Islet of Langerhans (tissue), 1 donor: ENCODE measurements at regions not wholly inside any gene's neighbourhood (a gene's known extent, or its start where the extent isn't known, plus 50 kb on each side); places are given as distances from the start of the nearest gene placed in this dataset.
"Not testable (repeated sequence)": the region's sequence is repeated elsewhere in the genome, so short reads cannot be mapped to it uniquely, and the experiment has no call there.

ENCODE experiments used
- FAIRE-seq: peaks from one replicate; lab custom pipeline; 2011; peaks lifted over from hg19 to GRCh38; lab: Jason Lieb, UNC

- no peak for FAIRE-seq
These were observed 232.4 kb upstream of the HNRNPA3 start for GRCh38 chr2:176979981-176980710.

- no peak for FAIRE-seq
These were observed 227.6 kb upstream of the HNRNPA3 start for GRCh38 chr2:176984987-176985386.

- no peak for FAIRE-seq
These were observed 226.7 kb upstream of the HNRNPA3 start for GRCh38 chr2:176985871-176986270.

- FAIRE-seq: no peak
These were observed 226.1 kb upstream of the HNRNPA3 start for GRCh38 chr2:176986487-176986886.

- no peak for FAIRE-seq
These were observed 221.2 kb upstream of the HNRNPA3 start for GRCh38 chr2:176991411-176991810.

- no peak for FAIRE-seq
These were observed 215.4 kb upstream of the HNRNPA3 start for GRCh38 chr2:176997074-176997791.

- FAIRE-seq: no peak
These were observed 214.8 kb upstream of the HNRNPA3 start for GRCh38 chr2:176997792-176998169.

GRCh38 chr2:176999301-176999700, 213.3 kb upstream of the HNRNPA3 start:
- FAIRE-seq: no peak

- no peak for FAIRE-seq
These were observed 212.4 kb upstream of the HNRNPA3 start for GRCh38 chr2:177000061-177000714.

GRCh38 chr2:177000715-177001072, 211.9 kb upstream of the HNRNPA3 start:
- no peak for FAIRE-seq

GRCh38 chr2:177001334-177001733, 211.3 kb upstream of the HNRNPA3 start:
- FAIRE-seq: no peak

- FAIRE-seq: no peak
These were observed 209.6 kb upstream of the HNRNPA3 start for GRCh38 chr2:177002983-177003382.

GRCh38 chr2:177007726-177008125, 204.9 kb upstream of the HNRNPA3 start:
- not testable (repeated sequence) for FAIRE-seq

GRCh38 chr2:177008662-177009061, 203.9 kb upstream of the HNRNPA3 start:
- not testable (repeated sequence) for FAIRE-seq

GRCh38 chr2:177010146-177010545, 202.4 kb upstream of the HNRNPA3 start:
- no peak for FAIRE-seq

GRCh38 chr2:177010861-177011260, 201.7 kb upstream of the HNRNPA3 start:
- FAIRE-seq: no peak

GRCh38 chr2:177014946-177015345, 197.6 kb upstream of the HNRNPA3 start:
- FAIRE-seq: no peak

- FAIRE-seq: no peak
These were observed 197.2 kb upstream of the HNRNPA3 start for GRCh38 chr2:177015356-177015923.

- FAIRE-seq: no peak
These were observed 192.0 kb upstream of the HNRNPA3 start for GRCh38 chr2:177020524-177021119.

GRCh38 chr2:177021706-177022343, 190.8 kb upstream of the HNRNPA3 start:
- no peak for FAIRE-seq

GRCh38 chr2:177024765-177025164, 187.8 kb upstream of the HNRNPA3 start:
- no peak for FAIRE-seq

GRCh38 chr2:177026253-177026652, 186.3 kb upstream of the HNRNPA3 start:
- no peak for FAIRE-seq
